GM21528 (cell line): ENCODE measurements at regions not wholly inside any gene's neighbourhood (a gene's known extent, or its start where the extent isn't known, plus 50 kb on each side); places are given as distances from the start of the nearest gene placed in this dataset.
"Not testable (repeated sequence)": the region's sequence is repeated elsewhere in the genome, so short reads cannot be mapped to it uniquely, and the experiment has no call there.

Experiments used
- ATAC-seq: cut with Tn5 transposase; IDR thresholded peaks from one replicate; pipeline ENCODE4 v1.9.1; 2021; ENCODE audit warnings: mild to moderate bottlenecking, moderate library complexity; ENCODE audit not compliant: unreplicated experiment, low FRiP score

- ATAC-seq: no peak
These were observed 488.3 kb downstream of the TNS3 start for GRCh38 chr7:47093320-47094234.

GRCh38 chr7:47092336-47092735, 489.6 kb downstream of the TNS3 start:
- ATAC-seq: no peak

- ATAC-seq: no peak
These were observed 490.8 kb downstream of the TNS3 start for GRCh38 chr7:47091141-47091540.

- ATAC-seq: no peak
These were observed 492.4 kb downstream of the TNS3 start for GRCh38 chr7:47089461-47089860.

- ATAC-seq: no peak
These were observed 492.9 kb downstream of the TNS3 start for GRCh38 chr7:47089068-47089417.

GRCh38 chr7:47088329-47089067, 493.4 kb downstream of the TNS3 start:
- ATAC-seq: no peak

GRCh38 chr7:47087866-47088265, 494.0 kb downstream of the TNS3 start:
- no peak for ATAC-seq

GRCh38 chr7:47085491-47086275, 496.2 kb downstream of the TNS3 start:
- no peak for ATAC-seq

- no peak for ATAC-seq
These were observed 498.2 kb downstream of the TNS3 start for GRCh38 chr7:47083476-47084250.

GRCh38 chr7:47080816-47081215, 501.1 kb downstream of the TNS3 start:
- ATAC-seq: no peak

GRCh38 chr7:47078241-47078640, 503.7 kb downstream of the TNS3 start:
- ATAC-seq: no peak

- no peak for ATAC-seq
These were observed 507.2 kb downstream of the TNS3 start for GRCh38 chr7:47074702-47075153.

GRCh38 chr7:47073284-47073683, 508.6 kb downstream of the TNS3 start:
- no peak for ATAC-seq

- no peak for ATAC-seq
These were observed 510.0 kb downstream of the TNS3 start for GRCh38 chr7:47071866-47072265.

- no peak for ATAC-seq
These were observed 512.4 kb downstream of the TNS3 start for GRCh38 chr7:47069385-47070076.

GRCh38 chr7:47066976-47067614, 514.8 kb downstream of the TNS3 start:
- ATAC-seq: no peak

- ATAC-seq: no peak
These were observed 525.2 kb downstream of the TNS3 start for GRCh38 chr7:47056731-47057130.

GRCh38 chr7:47052541-47053208, 529.2 kb downstream of the TNS3 start:
- not testable (repeated sequence) for ATAC-seq
